H1 (cell line): ENCODE measurements at regions not wholly inside any gene's neighbourhood (a gene's known extent, or its start where the extent isn't known, plus 50 kb on each side); places are given as distances from the start of the nearest gene placed in this dataset.

Experiments
- BACH1 ChIP-seq: IDR thresholded peaks from 2 replicates; pipeline ENCODE4 v1.6.1; 2012; ENCODE audit warnings: low read length, improper control_type of control experiment
- CBX8 ChIP-seq: fragments of 300-800, 300-1000 bp; sonication (generic); IDR thresholded peaks from 2 replicates; pipeline ENCODE4 v1.7.1; 2016; ENCODE audit warnings: low read depth, low read length, borderline replicate concordance
- CHD1 ChIP-seq: IDR thresholded peaks from 2 replicates; pipeline ENCODE4 v1.6.1; 2012; ENCODE audit warnings: low read depth, low read length, improper control_type of control experiment
- EZH2 ChIP-seq: fragments of 200-600 bp; sonication (generic); IDR thresholded peaks from 2 replicates; pipeline ENCODE4 v1.7.1; 2012; ENCODE audit warnings: low read depth, mild to moderate bottlenecking, moderate library complexity, low read length, inconsistent platforms; ENCODE audit not compliant: severe bottlenecking
- HDAC2 ChIP-seq, 2 experiments: fragments of 300-600 bp in 1 of 2; sonication (generic) in 1 of 2; IDR thresholded peaks; 2 replicates each; pipeline ENCODE4 v1.6.1; 2011 to 2012; ENCODE audit warnings: low read depth in 2 of 2, low read length in 2 of 2, mild to moderate bottlenecking in 2 of 2, moderate library complexity in 2 of 2, borderline replicate concordance in 1 of 2, inconsistent platforms in 1 of 2
- NANOG ChIP-seq: IDR thresholded peaks from 2 replicates; pipeline ENCODE4 v1.6.1; 2011; ENCODE audit warnings: low read length, low read depth, mild to moderate bottlenecking, inconsistent platforms; ENCODE audit not compliant: insufficient read depth, poor library complexity, severe bottlenecking
- PHF8 ChIP-seq: fragments of 200-600 bp; sonication (generic); conservative IDR thresholded peaks from 2 replicates; pipeline ENCODE4 v1.7.1; 2012; ENCODE audit warnings: low read depth, mild to moderate bottlenecking, inconsistent platforms, low read length, moderate library complexity
- POLR2A ChIP-seq, 2 experiments: IDR thresholded peaks; 1 replicate in 1 of 2; 2 replicates in 1 of 2; pipeline ENCODE4 v1.6.1; 2011; ENCODE audit warnings: low read depth in 2 of 2, low read length in 2 of 2, mild to moderate bottlenecking in 2 of 2; ENCODE audit errors: control extremely low read depth in 1 of 2
- POLR2AphosphoS5 ChIP-seq: IDR thresholded peaks from 2 replicates; pipeline ENCODE4 v1.6.1; 2011; ENCODE audit warnings: low read depth, low read length
- RFX5 ChIP-seq: IDR thresholded peaks from 2 replicates; pipeline ENCODE4 v1.6.1; 2011; ENCODE audit warnings: low read depth, low read length, improper control_type of control experiment, borderline replicate concordance
- SRF ChIP-seq: IDR thresholded peaks from 2 replicates; pipeline ENCODE4 v1.6.1; 2011; ENCODE audit warnings: mild to moderate bottlenecking, low read depth, low read length, moderate library complexity
- TCF12 ChIP-seq: IDR thresholded peaks from 2 replicates; pipeline ENCODE4 v1.6.1; 2011; ENCODE audit warnings: low read depth, mild to moderate bottlenecking, low read length
- TF ChIP-seq, protein P1 (sequence below), 3 experiments: IDR thresholded peaks; 1 replicate in 2 of 3; 2 replicates in 1 of 3; pipeline versions ENCODE4 v1.5.1 to v1.6.1; 2011; ENCODE audit warnings: low read length in 3 of 3, mild to moderate bottlenecking in 3 of 3, inconsistent platforms in 2 of 3, low read depth in 1 of 3, moderate library complexity in 1 of 3; ENCODE audit not compliant: insufficient read depth in 1 of 3; ENCODE audit errors: control extremely low read depth in 1 of 3
- TF ChIP-seq, protein P2 (sequence below): IDR thresholded peaks from 2 replicates; pipeline ENCODE4 v1.6.1; 2012; ENCODE audit warnings: inconsistent platforms

DNA sequence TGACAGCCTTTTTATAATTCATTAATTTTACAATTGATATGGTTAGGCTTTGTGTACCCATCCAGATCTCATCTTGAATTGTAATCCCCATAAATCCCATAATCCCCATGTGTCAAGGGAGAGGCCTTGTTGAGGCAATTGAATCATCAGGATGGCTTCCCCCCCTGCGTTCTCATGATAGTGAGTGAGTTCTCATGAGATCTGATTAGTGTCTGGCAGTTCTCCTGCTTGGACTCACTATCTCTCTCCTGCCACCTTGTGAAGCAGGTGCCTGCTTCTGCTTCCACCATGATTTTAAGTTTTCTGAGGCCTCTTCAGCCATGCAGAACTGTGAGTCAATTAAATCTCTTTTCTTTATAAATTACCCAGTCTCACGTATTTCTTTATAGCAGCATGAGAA lies 165.7 kb upstream of the GNAI1 start:
- TF ChIP-seq, protein P1, sequence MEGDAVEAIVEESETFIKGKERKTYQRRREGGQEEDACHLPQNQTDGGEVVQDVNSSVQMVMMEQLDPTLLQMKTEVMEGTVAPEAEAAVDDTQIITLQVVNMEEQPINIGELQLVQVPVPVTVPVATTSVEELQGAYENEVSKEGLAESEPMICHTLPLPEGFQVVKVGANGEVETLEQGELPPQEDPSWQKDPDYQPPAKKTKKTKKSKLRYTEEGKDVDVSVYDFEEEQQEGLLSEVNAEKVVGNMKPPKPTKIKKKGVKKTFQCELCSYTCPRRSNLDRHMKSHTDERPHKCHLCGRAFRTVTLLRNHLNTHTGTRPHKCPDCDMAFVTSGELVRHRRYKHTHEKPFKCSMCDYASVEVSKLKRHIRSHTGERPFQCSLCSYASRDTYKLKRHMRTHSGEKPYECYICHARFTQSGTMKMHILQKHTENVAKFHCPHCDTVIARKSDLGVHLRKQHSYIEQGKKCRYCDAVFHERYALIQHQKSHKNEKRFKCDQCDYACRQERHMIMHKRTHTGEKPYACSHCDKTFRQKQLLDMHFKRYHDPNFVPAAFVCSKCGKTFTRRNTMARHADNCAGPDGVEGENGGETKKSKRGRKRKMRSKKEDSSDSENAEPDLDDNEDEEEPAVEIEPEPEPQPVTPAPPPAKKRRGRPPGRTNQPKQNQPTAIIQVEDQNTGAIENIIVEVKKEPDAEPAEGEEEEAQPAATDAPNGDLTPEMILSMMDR (IDR thresholded peaks at IDR 0.05; ENCODE audit: control extremely low read depth in 1 of 3, insufficient read depth in 1 of 3, low read depth in 1 of 3, low read length in 3 of 3): no peak
- TF ChIP-seq EZH2 (no peak), TCF12 (no peak), HDAC2 (IDR thresholded peaks at IDR 0.05; ENCODE audit: borderline replicate concordance in 1 of 2, low read depth in 2 of 2, low read length in 2 of 2) (no peak), RFX5 (no peak), PHF8 (no peak), POLR2A (IDR thresholded peaks at IDR 0.05; ENCODE audit: control extremely low read depth in 1 of 2, low read depth in 2 of 2, low read length in 2 of 2) (no peak), CBX8 (no peak), SRF (no peak), NANOG (no peak), POLR2AphosphoS5 (no peak), BACH1 (no peak), CHD1 (no peak)
- TF ChIP-seq, protein P2, sequence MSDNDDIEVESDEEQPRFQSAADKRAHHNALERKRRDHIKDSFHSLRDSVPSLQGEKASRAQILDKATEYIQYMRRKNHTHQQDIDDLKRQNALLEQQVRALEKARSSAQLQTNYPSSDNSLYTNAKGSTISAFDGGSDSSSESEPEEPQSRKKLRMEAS: no peak
